ENCODE measurements at regions not wholly inside any gene's neighbourhood (a gene's known extent, or its start where the extent isn't known, plus 50 kb on each side); places are given as distances from the start of the nearest gene placed in this dataset.

- Histone ChIP-seq H3K4me1 (ENCODE audit: insufficient read depth, low read length, severe bottlenecking) (no peaks in the 10 kb centered on the region), H3K9me2 (ENCODE audit: low read depth, low read length) (no peaks in the 10 kb centered on the region), H3K9ac (ENCODE audit: low read length) (no peak overlapping the region), H4K20me1 (ENCODE audit: insufficient read depth, low read length) (no peaks in the 10 kb centered on the region), H2AFZ (ENCODE audit: low read length) (no peak overlapping the region), H3K4me2 (ENCODE audit: low read length) (no peak overlapping the region), H3K9me3 (ENCODE audit: low read length) (no peaks in the 10 kb centered on the region), H3K4me3 (ENCODE audit: low read depth, low read length, poor library complexity, severe bottlenecking) (no peak overlapping the region), H3F3A (ENCODE audit: insufficient read depth, low read length) (no peaks in the 10 kb centered on the region), H3K27ac (ENCODE audit: low read depth, low read length, poor library complexity, severe bottlenecking) (no peak overlapping the region), H3K27me3 (ENCODE audit: insufficient read depth, low read length) (no peaks in the 10 kb centered on the region), H3K36me3 (ENCODE audit: insufficient read depth, low read length) (no peaks in the 10 kb centered on the region), H3K79me2 (ENCODE audit: insufficient read depth, low read length) (no peaks in the 10 kb centered on the region)
- no peak for TF ChIP-seq EZH2 (IDR thresholded peaks at IDR 0.05; ENCODE audit: borderline replicate concordance, low read length)
Measured at GRCh38 chr3:31416980-31417379, 115.7 kb upstream of the STT3B start.

- no peak overlapping the region for H3K9ac ChIP-seq (ENCODE audit: low read length)
- no peak overlapping the region for H3K4me3 ChIP-seq (ENCODE audit: low read depth, low read length, poor library complexity, severe bottlenecking)
- no peaks in the 10 kb centered on the region for H3K9me2 ChIP-seq (ENCODE audit: low read depth, low read length)
- no peak overlapping the region for H2AFZ ChIP-seq (ENCODE audit: low read length)
- H3K36me3 ChIP-seq (ENCODE audit: insufficient read depth, low read length), result no peaks in the 10 kb centered on the region
- H3F3A ChIP-seq (ENCODE audit: insufficient read depth, low read length), result no peaks in the 10 kb centered on the region
- H3K27me3 ChIP-seq (ENCODE audit: insufficient read depth, low read length), result no peaks in the 10 kb centered on the region
- H4K20me1 ChIP-seq (ENCODE audit: insufficient read depth, low read length), result no peaks in the 10 kb centered on the region
- no peak overlapping the region for H3K27ac ChIP-seq (ENCODE audit: low read depth, low read length, poor library complexity, severe bottlenecking)
- no peaks in the 10 kb centered on the region for H3K9me3 ChIP-seq (ENCODE audit: low read length)
- TF ChIP-seq CTCF (IDR thresholded peaks at IDR 0.05; ENCODE audit: low read length), result no peak
- no peak for TF ChIP-seq EZH2 (IDR thresholded peaks at IDR 0.05; ENCODE audit: borderline replicate concordance, low read length)
- no peaks in the 10 kb centered on the region for H3K79me2 ChIP-seq (ENCODE audit: insufficient read depth, low read length)
- no peak overlapping the region for H3K4me2 ChIP-seq (ENCODE audit: low read length)
- no peaks in the 10 kb centered on the region for H3K4me1 ChIP-seq (ENCODE audit: insufficient read depth, low read length, severe bottlenecking)
Measured at GRCh38 chr3:31417486-31417885, 115.2 kb upstream of the STT3B start.

- TF ChIP-seq EZH2 (IDR thresholded peaks at IDR 0.05; ENCODE audit: borderline replicate concordance, low read length) (no peak), CTCF (IDR thresholded peaks at IDR 0.05; ENCODE audit: low read length) (no peak)
- no peak overlapping the region for H3K4me3 ChIP-seq (ENCODE audit: low read depth, low read length, poor library complexity, severe bottlenecking)
- H3K36me3 ChIP-seq (ENCODE audit: insufficient read depth, low read length), result no peaks in the 10 kb centered on the region
- H3K79me2 ChIP-seq (ENCODE audit: insufficient read depth, low read length), result no peaks in the 10 kb centered on the region
- H3K9me3 ChIP-seq (ENCODE audit: low read length), result no peaks in the 10 kb centered on the region
- no peaks in the 10 kb centered on the region for H3K4me1 ChIP-seq (ENCODE audit: insufficient read depth, low read length, severe bottlenecking)
- no peaks in the 10 kb centered on the region for H3K27me3 ChIP-seq (ENCODE audit: insufficient read depth, low read length)
- H3K9me2 ChIP-seq (ENCODE audit: low read depth, low read length), result no peaks in the 10 kb centered on the region
- H3F3A ChIP-seq (ENCODE audit: insufficient read depth, low read length), result no peaks in the 10 kb centered on the region
- no peak overlapping the region for H2AFZ ChIP-seq (ENCODE audit: low read length)
- H3K9ac ChIP-seq (ENCODE audit: low read length), result no peak overlapping the region
- no peak overlapping the region for H3K4me2 ChIP-seq (ENCODE audit: low read length)
- H3K27ac ChIP-seq (ENCODE audit: low read depth, low read length, poor library complexity, severe bottlenecking), result no peak overlapping the region
- no peaks in the 10 kb centered on the region for H4K20me1 ChIP-seq (ENCODE audit: insufficient read depth, low read length)
Measured at GRCh38 chr3:31420311-31420710, 112.4 kb upstream of the STT3B start.

- no peak overlapping the region for H2AFZ ChIP-seq (ENCODE audit: low read length)
Measured at GRCh38 chr3:31421314-31422048, 111.2 kb upstream of the STT3B start.

More at GRCh38 chr3:31421314-31422048, 111.2 kb upstream of the STT3B start:
- no peak for TF ChIP-seq CTCF (IDR thresholded peaks at IDR 0.05; ENCODE audit: low read length)
- TF ChIP-seq EZH2 (IDR thresholded peaks at IDR 0.05; ENCODE audit: borderline replicate concordance, low read length), result no peak
- no peaks in the 10 kb centered on the region for H3F3A ChIP-seq (ENCODE audit: insufficient read depth, low read length)
- no peak overlapping the region for H3K4me3 ChIP-seq (ENCODE audit: low read depth, low read length, poor library complexity, severe bottlenecking)
- no peaks in the 10 kb centered on the region for H3K36me3 ChIP-seq (ENCODE audit: insufficient read depth, low read length)
- no peaks in the 10 kb centered on the region for H3K9me2 ChIP-seq (ENCODE audit: low read depth, low read length)
- no peaks in the 10 kb centered on the region for H3K9me3 ChIP-seq (ENCODE audit: low read length)
- H3K27me3 ChIP-seq (ENCODE audit: insufficient read depth, low read length), result no peaks in the 10 kb centered on the region
- no peaks in the 10 kb centered on the region for H4K20me1 ChIP-seq (ENCODE audit: insufficient read depth, low read length)
- H3K9ac ChIP-seq (ENCODE audit: low read length), result no peak overlapping the region
- no peaks in the 10 kb centered on the region for H3K79me2 ChIP-seq (ENCODE audit: insufficient read depth, low read length)
- no peaks in the 10 kb centered on the region for H3K4me1 ChIP-seq (ENCODE audit: insufficient read depth, low read length, severe bottlenecking)
- H3K4me2 ChIP-seq (ENCODE audit: low read length), result no peak overlapping the region
- H3K27ac ChIP-seq (ENCODE audit: low read depth, low read length, poor library complexity, severe bottlenecking), result no peak overlapping the region
